ENCODE measurements at regions not wholly inside any gene's neighbourhood (a gene's known extent, or its start where the extent isn't known, plus 50 kb on each side); places are given as distances from the start of the nearest gene placed in this dataset.

DNA sequence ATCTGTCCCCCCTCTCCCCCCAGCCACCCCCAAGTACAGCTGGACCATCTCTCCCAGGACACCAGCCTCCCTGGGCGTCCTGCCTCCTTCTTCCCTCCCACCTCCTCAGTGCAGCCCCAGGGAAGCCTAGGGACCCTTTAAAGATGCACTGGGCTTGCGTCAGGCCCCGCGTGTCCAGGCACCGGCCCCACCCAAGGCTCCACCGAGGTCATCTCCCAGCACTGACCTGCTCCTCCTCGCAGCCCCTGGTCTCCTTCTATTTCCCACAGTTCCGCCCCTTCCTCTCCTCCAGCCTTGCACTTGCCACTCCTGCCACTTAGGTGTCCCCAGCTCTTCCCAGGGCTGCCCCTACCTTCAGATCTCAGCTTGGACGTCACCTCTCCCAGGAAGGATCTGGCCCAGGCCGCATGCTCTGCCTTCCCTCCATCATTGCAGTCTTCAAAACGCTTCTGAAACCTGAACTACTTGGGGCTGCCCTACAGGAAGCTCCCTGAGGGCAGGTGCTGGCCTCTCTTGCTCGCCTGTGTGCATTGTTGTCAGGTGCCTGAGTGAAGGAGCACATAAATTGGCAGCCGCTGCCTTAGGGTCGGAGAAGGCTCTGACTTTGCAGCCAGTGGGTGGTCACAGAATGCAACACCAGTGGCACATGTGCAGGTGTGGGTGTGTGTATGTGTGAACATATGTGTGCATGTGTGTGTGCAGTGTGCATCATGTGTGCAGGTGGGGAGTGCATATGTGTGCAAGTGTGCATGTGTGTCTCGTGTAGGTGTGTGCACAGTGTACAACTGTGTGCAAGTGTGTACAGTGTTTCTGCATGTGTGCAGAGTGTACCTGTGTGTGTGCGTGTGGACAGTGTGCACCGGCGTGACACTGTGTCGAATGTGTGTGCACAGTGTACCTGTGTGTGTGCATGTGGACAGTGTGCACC, 152.9 kb downstream of the C9orf50 start:
- TF ChIP-seq POLR2AphosphoS5 (IDR thresholded peaks at IDR 0.05) = no peak
- TF ChIP-seq, protein P1, sequence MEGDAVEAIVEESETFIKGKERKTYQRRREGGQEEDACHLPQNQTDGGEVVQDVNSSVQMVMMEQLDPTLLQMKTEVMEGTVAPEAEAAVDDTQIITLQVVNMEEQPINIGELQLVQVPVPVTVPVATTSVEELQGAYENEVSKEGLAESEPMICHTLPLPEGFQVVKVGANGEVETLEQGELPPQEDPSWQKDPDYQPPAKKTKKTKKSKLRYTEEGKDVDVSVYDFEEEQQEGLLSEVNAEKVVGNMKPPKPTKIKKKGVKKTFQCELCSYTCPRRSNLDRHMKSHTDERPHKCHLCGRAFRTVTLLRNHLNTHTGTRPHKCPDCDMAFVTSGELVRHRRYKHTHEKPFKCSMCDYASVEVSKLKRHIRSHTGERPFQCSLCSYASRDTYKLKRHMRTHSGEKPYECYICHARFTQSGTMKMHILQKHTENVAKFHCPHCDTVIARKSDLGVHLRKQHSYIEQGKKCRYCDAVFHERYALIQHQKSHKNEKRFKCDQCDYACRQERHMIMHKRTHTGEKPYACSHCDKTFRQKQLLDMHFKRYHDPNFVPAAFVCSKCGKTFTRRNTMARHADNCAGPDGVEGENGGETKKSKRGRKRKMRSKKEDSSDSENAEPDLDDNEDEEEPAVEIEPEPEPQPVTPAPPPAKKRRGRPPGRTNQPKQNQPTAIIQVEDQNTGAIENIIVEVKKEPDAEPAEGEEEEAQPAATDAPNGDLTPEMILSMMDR (IDR thresholded peaks at IDR 0.05) = no peak
